Endothelial cell (in vitro differentiated cells): ENCODE measurements at regions not wholly inside any gene's neighbourhood (a gene's known extent, or its start where the extent isn't known, plus 50 kb on each side); places are given as distances from the start of the nearest gene placed in this dataset.

Source experiments
- DNase-seq: peaks from one replicate; pipeline ENCODE4 v3.0.0; 2021; ENCODE audit warnings: low spot score
- H3K27ac Mint-ChIP-seq: one replicate; pipeline ENCODE4 v1.8.0; 2021; ENCODE audit warnings: mixed read lengths, inconsistent platforms; ENCODE audit not compliant: unreplicated experiment
- H3K27me3 Mint-ChIP-seq: one replicate; pipeline ENCODE4 v1.8.0; 2021; ENCODE audit warnings: mild to moderate bottlenecking, moderate library complexity, mixed read lengths, inconsistent platforms; ENCODE audit not compliant: unreplicated experiment
- H3K36me3 Mint-ChIP-seq: one replicate; pipeline ENCODE4 v1.8.0; 2021; ENCODE audit warnings: mild to moderate bottlenecking, low read depth, mixed read lengths, inconsistent platforms; ENCODE audit not compliant: unreplicated experiment
- H3K4me1 Mint-ChIP-seq: one replicate; pipeline ENCODE4 v1.8.0; 2021; ENCODE audit warnings: mild to moderate bottlenecking, mixed read lengths, inconsistent platforms; ENCODE audit not compliant: unreplicated experiment
- H3K4me3 Mint-ChIP-seq: one replicate; pipeline ENCODE4 v1.8.0; 2021; ENCODE audit warnings: mild to moderate bottlenecking, mixed read lengths, inconsistent platforms; ENCODE audit not compliant: unreplicated experiment
- H3K9me3 Mint-ChIP-seq: one replicate; pipeline ENCODE4 v1.8.0; 2021; ENCODE audit warnings: mixed read lengths, inconsistent platforms; ENCODE audit not compliant: unreplicated experiment
- TF ChIP-seq, protein P1 (sequence below): fragments of 200-600 bp; sonication (generic); IDR thresholded peaks from one replicate; pipeline ENCODE4 v1.5.0; 2021; ENCODE audit warnings: antibody characterized with exemption; ENCODE audit not compliant: unreplicated experiment

DNA sequence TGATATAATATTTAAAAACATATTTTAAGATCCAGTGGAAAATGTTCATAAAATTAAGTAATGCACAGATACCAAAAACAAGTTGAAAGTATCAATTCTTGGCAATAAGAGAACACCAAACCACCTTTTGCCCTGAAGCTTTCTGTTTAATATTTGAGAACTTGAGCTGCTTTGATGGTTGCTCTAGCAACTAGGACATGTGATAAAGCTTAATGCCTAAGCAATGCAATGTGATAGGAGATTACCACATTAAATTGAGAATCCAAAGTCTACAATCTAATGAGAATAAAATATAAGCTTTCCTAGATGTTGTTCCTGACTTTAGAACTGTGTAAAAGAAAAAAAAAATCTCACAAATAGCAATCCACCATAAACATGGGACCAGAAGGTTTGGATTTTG, 1367.5 kb upstream of the PCDH9 start:
- Mint-ChIP-seq H3K27me3 (no peaks in the 10 kb centered on the region), H3K36me3 (no peaks in the 10 kb centered on the region), H3K4me1 (no peaks in the 10 kb centered on the region), H3K9me3 (no peaks in the 10 kb centered on the region), H3K4me3 (no peak overlapping the region), H3K27ac (no peak overlapping the region)
- TF ChIP-seq, protein P1, sequence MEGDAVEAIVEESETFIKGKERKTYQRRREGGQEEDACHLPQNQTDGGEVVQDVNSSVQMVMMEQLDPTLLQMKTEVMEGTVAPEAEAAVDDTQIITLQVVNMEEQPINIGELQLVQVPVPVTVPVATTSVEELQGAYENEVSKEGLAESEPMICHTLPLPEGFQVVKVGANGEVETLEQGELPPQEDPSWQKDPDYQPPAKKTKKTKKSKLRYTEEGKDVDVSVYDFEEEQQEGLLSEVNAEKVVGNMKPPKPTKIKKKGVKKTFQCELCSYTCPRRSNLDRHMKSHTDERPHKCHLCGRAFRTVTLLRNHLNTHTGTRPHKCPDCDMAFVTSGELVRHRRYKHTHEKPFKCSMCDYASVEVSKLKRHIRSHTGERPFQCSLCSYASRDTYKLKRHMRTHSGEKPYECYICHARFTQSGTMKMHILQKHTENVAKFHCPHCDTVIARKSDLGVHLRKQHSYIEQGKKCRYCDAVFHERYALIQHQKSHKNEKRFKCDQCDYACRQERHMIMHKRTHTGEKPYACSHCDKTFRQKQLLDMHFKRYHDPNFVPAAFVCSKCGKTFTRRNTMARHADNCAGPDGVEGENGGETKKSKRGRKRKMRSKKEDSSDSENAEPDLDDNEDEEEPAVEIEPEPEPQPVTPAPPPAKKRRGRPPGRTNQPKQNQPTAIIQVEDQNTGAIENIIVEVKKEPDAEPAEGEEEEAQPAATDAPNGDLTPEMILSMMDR, result no peak
- no peak for DNase-seq

DNA sequence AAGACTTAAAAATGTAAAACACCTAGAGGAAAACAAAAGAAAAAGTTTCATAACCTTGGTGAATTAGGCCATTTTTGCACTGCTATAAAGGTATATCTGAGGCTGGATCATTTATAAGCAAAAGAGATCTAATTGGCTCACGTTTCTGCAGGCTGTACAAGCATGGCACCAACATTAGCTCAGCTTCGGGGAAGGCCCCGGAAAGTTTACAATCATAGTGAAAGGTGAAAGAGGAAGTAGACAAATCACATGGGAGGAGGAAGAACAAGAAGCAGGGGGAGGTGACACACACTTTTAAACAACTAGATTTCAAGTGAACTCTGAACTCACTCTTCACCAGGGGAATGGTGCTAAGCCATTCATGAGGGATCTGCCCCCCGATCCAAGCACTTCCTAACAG, 1358.5 kb upstream of the PCDH9 start:
- Mint-ChIP-seq H3K27ac (no peak overlapping the region), H3K4me1 (no peaks in the 10 kb centered on the region), H3K9me3 (no peaks in the 10 kb centered on the region), H3K27me3 (no peaks in the 10 kb centered on the region), H3K36me3 (no peaks in the 10 kb centered on the region), H3K4me3 (no peak overlapping the region)
- TF ChIP-seq, protein P1, result no peak
- no peak for DNase-seq

DNA sequence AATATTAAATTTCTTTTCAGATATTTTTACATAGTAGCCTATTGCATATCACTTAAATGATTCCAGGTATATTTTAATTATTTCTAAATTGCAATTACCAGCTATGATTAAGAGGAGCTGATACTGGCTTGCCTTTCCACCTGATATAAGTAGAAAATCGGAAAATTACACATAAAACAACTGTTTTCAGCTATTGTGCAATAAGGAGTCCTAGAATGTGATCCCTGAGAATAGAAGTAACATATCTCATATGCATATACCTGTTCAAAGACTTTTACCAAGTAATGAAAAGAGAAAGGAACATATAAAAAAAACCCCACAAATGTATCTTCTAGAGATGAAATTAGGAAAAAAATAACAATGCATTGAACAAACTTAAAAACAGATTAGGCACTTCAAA, 1354.6 kb upstream of the PCDH9 start:
- Mint-ChIP-seq H3K36me3 (no peaks in the 10 kb centered on the region), H3K4me1 (no peaks in the 10 kb centered on the region), H3K9me3 (peaks cover 7% of the 10 kb centered on the region)

DNA sequence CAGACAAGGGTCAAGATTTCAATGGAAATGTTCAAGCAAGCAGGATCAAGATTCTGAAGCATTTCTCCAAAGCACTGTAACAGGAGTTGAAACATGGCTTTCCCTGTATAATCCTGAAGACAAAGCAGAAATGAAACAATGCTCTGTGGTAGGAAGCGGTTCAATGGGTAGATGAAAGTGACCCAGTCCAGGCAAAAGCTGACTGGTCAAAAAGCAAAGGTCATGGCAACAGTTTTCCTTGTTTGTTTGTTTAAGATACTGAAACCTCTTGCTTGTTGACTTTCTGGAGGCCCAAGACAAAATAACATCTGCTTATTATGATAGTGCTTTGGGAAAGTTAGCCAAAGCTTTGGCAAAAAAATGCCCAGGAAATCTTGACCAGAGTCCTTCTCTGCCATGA, 1343.9 kb upstream of the PCDH9 start:
- Mint-ChIP-seq H3K27me3 (no peaks in the 10 kb centered on the region), H3K4me3 (no peak overlapping the region), H3K36me3 (no peaks in the 10 kb centered on the region), H3K4me1 (no peaks in the 10 kb centered on the region), H3K27ac (no peak overlapping the region), H3K9me3 (no peaks in the 10 kb centered on the region)
- TF ChIP-seq, protein P1, result no peak
- DNase-seq, result no peak

More for the DNA sequence above, 1354.6 kb upstream of the PCDH9 start:
- Mint-ChIP-seq H3K4me3 (no peak overlapping the region), H3K27me3 (no peaks in the 10 kb centered on the region), H3K27ac (no peak overlapping the region)
- TF ChIP-seq, protein P1, result no peak
- no peak for DNase-seq

DNA sequence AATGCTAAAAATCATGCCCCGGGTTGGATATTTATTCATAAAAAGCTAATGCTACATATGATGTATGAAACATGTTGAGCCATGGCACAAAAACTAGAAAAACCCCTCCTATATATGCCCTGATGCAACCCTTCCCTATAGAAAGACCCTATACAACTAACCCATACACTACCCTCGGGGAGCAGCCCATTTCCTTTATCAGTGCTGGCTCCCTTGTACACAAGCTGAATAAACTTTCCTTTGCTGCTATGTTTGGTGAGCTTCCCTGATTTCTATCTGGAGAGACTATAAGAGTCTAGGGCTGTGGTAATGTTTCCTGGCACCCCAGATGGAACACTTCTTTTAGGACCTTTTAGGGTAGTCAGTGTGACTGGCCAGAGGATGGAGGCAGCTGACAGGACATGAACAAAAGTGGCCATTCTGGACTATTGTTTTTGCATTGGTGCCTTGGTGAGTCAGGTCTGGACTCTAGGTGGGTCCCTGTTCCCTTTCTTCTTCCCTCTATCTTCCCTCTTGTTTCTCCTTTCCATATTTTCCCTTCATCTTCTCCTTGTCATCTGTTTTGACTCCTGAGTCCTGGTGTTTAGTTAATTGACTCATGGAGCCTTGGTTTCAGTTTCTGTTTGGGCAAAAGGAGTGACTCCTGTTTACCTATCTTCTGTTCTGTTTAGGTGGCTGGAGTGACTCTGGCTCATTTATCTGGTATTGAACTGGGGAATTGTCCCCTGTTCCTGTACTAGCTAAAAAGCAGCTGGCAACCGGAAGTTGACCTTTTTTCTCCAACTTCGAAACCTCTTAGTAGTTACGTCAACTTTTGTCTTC, 1321.8 kb upstream of the PCDH9 start:
- TF ChIP-seq, protein P1, result no peak
- Mint-ChIP-seq H3K27ac (no peak overlapping the region), H3K4me3 (no peak overlapping the region), H3K36me3 (no peaks in the 10 kb centered on the region), H3K4me1 (peaks cover 12% of the 10 kb centered on the region), H3K9me3 (no peaks in the 10 kb centered on the region), H3K27me3 (no peaks in the 10 kb centered on the region)
- no peak for DNase-seq
